H9 (cell line): ENCODE measurements at regions not wholly inside any gene's neighbourhood (a gene's known extent, or its start where the extent isn't known, plus 50 kb on each side); places are given as distances from the start of the nearest gene placed in this dataset.

Experiments used
- DNase-seq: peaks from one replicate; pipeline ENCODE4 v3.0.0-alpha.2; 2017
- H2AFZ ChIP-seq: one replicate; pipeline ENCODE4 v1.6.1; 2013; ENCODE audit warnings: mild to moderate bottlenecking, low read length, control low read depth, moderate library complexity
- H2AK5ac ChIP-seq: 2 replicates; pipeline ENCODE4 v1.6.1; 2013; ENCODE audit warnings: low read length, control low read depth, mixed read lengths; ENCODE audit not compliant: insufficient read length
- H2BK120ac ChIP-seq: one replicate; pipeline ENCODE4 v1.6.1; 2013; ENCODE audit warnings: low read depth, mild to moderate bottlenecking, low read length, control low read depth, inconsistent platforms; ENCODE audit not compliant: poor library complexity, severe bottlenecking
- H2BK12ac ChIP-seq: 2 replicates; pipeline ENCODE4 v1.6.1; 2013; ENCODE audit warnings: low read length, control low read depth, mixed read lengths, low read depth; ENCODE audit not compliant: insufficient read length
- H2BK15ac ChIP-seq: 2 replicates; pipeline ENCODE4 v1.6.1; 2013; ENCODE audit warnings: low read depth, low read length, control low read depth
- H2BK20ac ChIP-seq: one replicate; pipeline ENCODE4 v1.6.1; 2013; ENCODE audit warnings: low read depth, mild to moderate bottlenecking, low read length, control low read depth, inconsistent platforms; ENCODE audit not compliant: poor library complexity, severe bottlenecking
- H2BK5ac ChIP-seq: 2 replicates; pipeline ENCODE4 v1.6.1; 2013; ENCODE audit warnings: low read length, control low read depth, mixed read lengths; ENCODE audit not compliant: insufficient read length
- H3K14ac ChIP-seq: 2 replicates; pipeline ENCODE4 v1.6.1; 2013; ENCODE audit warnings: low read length, control low read depth; ENCODE audit not compliant: insufficient read depth
- H3K18ac ChIP-seq: 2 replicates; pipeline ENCODE4 v1.6.1; 2013; ENCODE audit warnings: low read depth, mild to moderate bottlenecking, mixed read lengths, low read length, control low read depth; ENCODE audit not compliant: insufficient read length
- H3K23ac ChIP-seq: 2 replicates; pipeline ENCODE4 v1.6.1; 2013; ENCODE audit warnings: low read length, control low read depth, mixed read lengths, low read depth; ENCODE audit not compliant: insufficient read length
- H3K23me2 ChIP-seq: 2 replicates; pipeline ENCODE4 v1.6.1; 2013; ENCODE audit warnings: low read depth, mild to moderate bottlenecking, mixed read lengths, low read length, control low read depth; ENCODE audit not compliant: insufficient read length, poor library complexity, severe bottlenecking
- H3K27ac ChIP-seq: 2 replicates; pipeline ENCODE4 v1.5.1; 2013; ENCODE audit warnings: low read length, control low read depth, mixed read lengths, low read depth; ENCODE audit not compliant: insufficient read length
- H3K27me3 ChIP-seq: 2 replicates; pipeline ENCODE4 v1.6.1; 2013; ENCODE audit warnings: low read length, control low read depth, inconsistent platforms; ENCODE audit not compliant: insufficient read depth
- H3K4ac ChIP-seq: 2 replicates; pipeline ENCODE4 v1.6.1; 2013; ENCODE audit warnings: low read depth, mild to moderate bottlenecking, control low read depth, inconsistent platforms, low read length, moderate library complexity
- H3K4me1 ChIP-seq: 2 replicates; pipeline ENCODE4 v1.6.1; 2013; ENCODE audit warnings: low read length, control low read depth, inconsistent platforms; ENCODE audit not compliant: insufficient read depth
- H3K4me2 ChIP-seq: 2 replicates; pipeline ENCODE4 v1.6.1; 2013; ENCODE audit warnings: low read length, control low read depth, mixed read lengths; ENCODE audit not compliant: insufficient read length, insufficient read depth
- H3K56ac ChIP-seq: 2 replicates; pipeline ENCODE4 v1.6.1; 2013; ENCODE audit warnings: low read depth, mild to moderate bottlenecking, mixed read lengths, low read length, control low read depth; ENCODE audit not compliant: insufficient read length
- H3K79me1 ChIP-seq: 2 replicates; pipeline ENCODE4 v1.6.1; 2013; ENCODE audit warnings: low read depth, mild to moderate bottlenecking, moderate library complexity, low read length, control low read depth, inconsistent platforms; ENCODE audit not compliant: insufficient read depth, poor library complexity, severe bottlenecking
- H3K79me2 ChIP-seq: 2 replicates; pipeline ENCODE4 v1.6.1; 2013; ENCODE audit warnings: low read length, control low read depth, inconsistent platforms; ENCODE audit not compliant: insufficient read depth
- H3K9ac ChIP-seq: 2 replicates; pipeline ENCODE4 v1.6.1; 2013; ENCODE audit warnings: low read length, control low read depth, mixed read lengths; ENCODE audit not compliant: insufficient read length; ENCODE audit errors: extremely low read depth
- H3K9me3 ChIP-seq: one replicate; pipeline ENCODE4 v1.6.1; 2013; ENCODE audit warnings: low read depth, low read length, inconsistent platforms; ENCODE audit not compliant: control insufficient read depth
- H3T11ph ChIP-seq: one replicate; pipeline ENCODE4 v1.6.1; 2013; ENCODE audit warnings: mild to moderate bottlenecking, low read length, control low read depth, inconsistent platforms
- H4K20me1 ChIP-seq: one replicate; pipeline ENCODE4 v1.6.1; 2013; ENCODE audit not compliant: control insufficient read depth, insufficient read length, insufficient read depth
- H4K5ac ChIP-seq: 2 replicates; pipeline ENCODE4 v1.6.1; 2013; ENCODE audit warnings: low read depth, mild to moderate bottlenecking, mixed read lengths, low read length, control low read depth; ENCODE audit not compliant: insufficient read length
- H4K8ac ChIP-seq: replicated peaks from 2 replicates; pipeline ENCODE4 v1.6.1; 2013; ENCODE audit warnings: low read length, control low read depth, mixed read lengths, low read depth; ENCODE audit not compliant: insufficient read length
- H4K91ac ChIP-seq: 2 replicates; pipeline ENCODE4 v1.6.1; 2013; ENCODE audit warnings: low read depth, mild to moderate bottlenecking, moderate library complexity, mixed read lengths, low read length, control low read depth; ENCODE audit not compliant: insufficient read length
- H3K27ac Mint-ChIP-seq, 3 experiments: 2 replicates in 2 of 3; 3 replicates in 1 of 3; pipeline ENCODE4 v1.8.0; 2020 to 2021; ENCODE audit warnings: mixed read lengths in 3 of 3, mild to moderate bottlenecking in 1 of 3, moderate library complexity in 1 of 3
- H3K27me3 Mint-ChIP-seq: 2 replicates; pipeline ENCODE4 v1.8.0; 2021; ENCODE audit warnings: low read depth, mild to moderate bottlenecking, moderate library complexity, mixed read lengths
- H3K36me3 Mint-ChIP-seq, 3 experiments: 2 replicates in 2 of 3; 3 replicates in 1 of 3; pipeline ENCODE4 v1.8.0; 2020 to 2021; ENCODE audit warnings: low read depth in 3 of 3, mixed read lengths in 3 of 3; ENCODE audit not compliant: insufficient read depth in 1 of 3
- H3K4me1 Mint-ChIP-seq, 2 experiments: 2 replicates each; pipeline ENCODE4 v1.8.0; 2020; ENCODE audit warnings: mixed read lengths in 2 of 2
- H3K4me3 Mint-ChIP-seq, 2 experiments: 2 replicates in 1 of 2; 3 replicates in 1 of 2; pipeline ENCODE4 v1.8.0; 2020 to 2021; ENCODE audit warnings: mild to moderate bottlenecking in 2 of 2, mixed read lengths in 2 of 2, moderate library complexity in 1 of 2
- H3K9me3 Mint-ChIP-seq, 2 experiments: 2 replicates in 1 of 2; 3 replicates in 1 of 2; pipeline ENCODE4 v1.8.0; 2020; ENCODE audit warnings: mild to moderate bottlenecking in 2 of 2, mixed read lengths in 2 of 2, moderate library complexity in 1 of 2
- WGBS: extraction: QIAGEN DNeasy Blood & Tissue Kit; methylation state at CpG from one replicate; pipeline ENCODE4 v1.1.7; 2013; ENCODE audit warnings: missing lambda C conversion rate, low lambda C conversion rate, mixed read lengths; ENCODE audit not compliant: insufficient read length; ENCODE audit errors: extremely low coverage; 5-methylcytosine and 5-hydroxymethylcytosine counted together
- TF ChIP-seq, protein P1 (sequence below): fragments of 200-600 bp; sonication (generic); conservative IDR thresholded peaks from 3 replicates; pipeline ENCODE4 v1.8.0; 2021; ENCODE audit warnings: antibody characterized with exemption, mild to moderate bottlenecking

DNA sequence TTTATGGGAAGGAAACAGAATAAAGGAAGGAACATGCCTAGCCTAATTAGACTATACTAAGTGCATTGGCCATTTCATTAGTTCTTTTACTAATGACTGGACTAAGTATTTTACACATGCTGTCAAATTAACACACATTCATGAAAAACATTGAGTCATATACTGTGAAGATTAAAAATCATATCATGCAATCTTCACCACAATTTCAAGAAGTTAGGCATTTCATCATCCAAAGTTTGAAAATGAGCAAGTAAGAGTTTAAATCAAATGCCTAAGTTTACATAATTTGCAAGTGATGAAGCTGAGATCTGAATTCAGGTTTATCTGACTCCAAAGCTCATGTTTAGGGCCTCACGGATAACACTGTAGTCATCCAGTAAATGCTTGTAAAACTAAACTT, 601.0 kb downstream of the PDCD6IP start:
- Mint-ChIP-seq H3K36me3 (peaks cover 0 to 3% (median 0%) of the 10 kb centered on the region in 3 experiments; a peak in 2 of 7 replicates), H3K4me3 (no peak overlapping the region), H3K27ac (no peak overlapping the region), H3K27me3 (peaks cover 2% of the 10 kb centered on the region; the same call in 1 of the 2 replicates), H3K9me3 (peaks cover under 1 to 3% of the 10 kb centered on the region in 2 experiments; a peak in 2 of 5 replicates), H3K4me1 (no peaks in the 10 kb centered on the region)
- Histone ChIP-seq H4K5ac (no peak overlapping the region), H4K91ac (no peak overlapping the region), H3K4me1 (no peaks in the 10 kb centered on the region), H3K9ac (no peak overlapping the region), H2BK12ac (no peak overlapping the region), H2AK5ac (no peak overlapping the region), H2BK20ac (no peak overlapping the region), H3K18ac (no peak overlapping the region), H2AFZ (no peak overlapping the region), H4K8ac (no peak overlapping the region), H3K27ac (no peak overlapping the region), H3K27me3 (no peaks in the 10 kb centered on the region), H3K79me1 (no peaks in the 10 kb centered on the region), H3K4me2 (no peak overlapping the region), H2BK5ac (no peak overlapping the region), H3K4ac (no peak overlapping the region), H3K14ac (no peak overlapping the region), H2BK120ac (no peak overlapping the region), H3K23me2 (no peaks in the 10 kb centered on the region), H3K23ac (no peak overlapping the region), H2BK15ac (no peak overlapping the region), H3T11ph (no peak overlapping the region), H3K9me3 (no peaks in the 10 kb centered on the region), H4K20me1 (no peaks in the 10 kb centered on the region), H3K56ac (no peak overlapping the region), H3K79me2 (no peaks in the 10 kb centered on the region)
- no CpG with 5 or more reads among the region's 1 CpG for WGBS
- DNase-seq, result no peak
- TF ChIP-seq, protein P1, sequence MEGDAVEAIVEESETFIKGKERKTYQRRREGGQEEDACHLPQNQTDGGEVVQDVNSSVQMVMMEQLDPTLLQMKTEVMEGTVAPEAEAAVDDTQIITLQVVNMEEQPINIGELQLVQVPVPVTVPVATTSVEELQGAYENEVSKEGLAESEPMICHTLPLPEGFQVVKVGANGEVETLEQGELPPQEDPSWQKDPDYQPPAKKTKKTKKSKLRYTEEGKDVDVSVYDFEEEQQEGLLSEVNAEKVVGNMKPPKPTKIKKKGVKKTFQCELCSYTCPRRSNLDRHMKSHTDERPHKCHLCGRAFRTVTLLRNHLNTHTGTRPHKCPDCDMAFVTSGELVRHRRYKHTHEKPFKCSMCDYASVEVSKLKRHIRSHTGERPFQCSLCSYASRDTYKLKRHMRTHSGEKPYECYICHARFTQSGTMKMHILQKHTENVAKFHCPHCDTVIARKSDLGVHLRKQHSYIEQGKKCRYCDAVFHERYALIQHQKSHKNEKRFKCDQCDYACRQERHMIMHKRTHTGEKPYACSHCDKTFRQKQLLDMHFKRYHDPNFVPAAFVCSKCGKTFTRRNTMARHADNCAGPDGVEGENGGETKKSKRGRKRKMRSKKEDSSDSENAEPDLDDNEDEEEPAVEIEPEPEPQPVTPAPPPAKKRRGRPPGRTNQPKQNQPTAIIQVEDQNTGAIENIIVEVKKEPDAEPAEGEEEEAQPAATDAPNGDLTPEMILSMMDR, result no peak
